T47D (cell line): ENCODE measurements at regions not wholly inside any gene's neighbourhood (a gene's known extent, or its start where the extent isn't known, plus 50 kb on each side); places are given as distances from the start of the nearest gene placed in this dataset.

ENCODE experiments used
- DNase-seq, 2 experiments: peaks; one replicate each; pipeline versions ENCODE4 v3.0.0 to v3.0.0-alpha.2; 2011 to 2012; ENCODE audit warnings: low read depth in 1 of 2, low spot score in 1 of 2
- JUND ChIP-seq: IDR thresholded peaks from 2 replicates; pipeline ENCODE4 v1.6.1; 2012; ENCODE audit warnings: low read depth
- in situ Hi-C: cut with HindIII; loops from 2 replicates; pipeline ENCODE4 v1.10.0; 2016; ENCODE audit warnings: low sequenced_read_pairs, low pct_unique_long_range_greater_than_20kb

DNA sequence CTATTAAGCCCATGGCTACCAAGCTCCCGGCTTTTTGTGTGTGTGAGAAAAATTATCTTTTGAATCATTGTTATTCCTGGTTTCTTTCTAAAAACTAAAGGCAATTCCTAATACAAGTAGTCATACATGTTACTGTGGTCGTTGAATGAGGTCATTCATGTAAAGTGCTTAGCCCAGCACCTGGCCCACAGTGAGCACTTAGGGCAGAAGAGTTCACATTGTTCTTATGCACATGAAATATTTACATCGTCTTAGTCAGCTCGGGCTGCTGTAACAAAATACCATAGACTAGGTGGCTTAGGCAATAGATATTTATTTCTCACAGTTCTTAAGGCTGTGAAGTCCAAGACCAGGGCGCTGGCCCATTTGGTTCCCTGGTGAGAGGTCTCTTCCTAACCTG, 216.1 kb downstream of the SHQ1 start:
- in situ Hi-C loops: no loop called here
- no peak for DNase-seq
- TF ChIP-seq JUND: no peak

DNA sequence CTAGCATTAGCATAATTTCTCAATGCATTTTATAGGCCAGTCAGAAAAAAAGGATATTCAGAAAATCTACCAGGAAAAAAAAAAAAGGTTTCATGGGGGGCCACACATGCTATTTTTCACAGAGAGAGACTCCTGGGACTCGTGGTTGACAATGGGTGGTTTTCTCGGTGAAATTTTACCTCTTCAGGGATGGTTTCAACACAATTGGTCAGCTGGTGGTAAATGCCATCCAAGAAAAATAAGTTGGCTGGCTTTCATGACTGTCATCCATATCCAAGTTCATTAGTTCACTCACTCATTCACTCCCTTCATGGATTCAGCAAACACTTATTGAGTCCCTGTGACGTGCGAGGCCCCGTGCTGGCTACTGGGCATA, 217.3 kb downstream of the SHQ1 start:
- in situ Hi-C loops: no loop called here

DNA sequence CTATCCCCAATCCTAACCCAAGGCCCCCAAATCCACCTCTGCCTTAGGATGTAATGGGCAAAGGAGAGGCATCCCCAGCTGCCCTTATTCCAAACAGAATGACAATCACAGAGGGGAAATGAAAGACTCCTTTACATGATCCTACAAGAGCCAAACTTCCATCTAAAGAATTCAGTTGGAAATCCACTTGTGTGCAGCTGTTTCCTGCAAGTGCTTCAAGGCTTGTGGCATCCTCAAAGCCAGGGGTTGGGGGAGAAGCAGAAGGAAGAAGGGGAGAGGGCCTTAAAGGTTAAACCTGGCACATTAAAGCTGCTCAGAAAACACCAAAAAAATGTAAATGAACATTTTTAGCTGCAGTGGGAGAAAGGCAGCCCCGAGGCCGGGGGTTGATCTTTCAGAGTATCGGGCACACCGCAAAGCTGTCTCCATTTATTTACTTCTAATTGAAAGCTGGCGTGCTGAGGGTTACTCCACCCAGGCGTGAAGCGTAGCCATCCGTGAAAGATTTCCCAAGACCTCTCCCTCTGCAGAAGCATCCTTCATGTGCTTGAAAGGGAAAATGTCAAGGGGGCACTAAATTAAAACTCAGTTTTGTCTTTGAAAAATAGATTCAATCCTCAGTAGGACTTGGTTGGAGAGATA, 217.8 kb downstream of the SHQ1 start:
- in situ Hi-C loops: no loop called here
- TF ChIP-seq JUND: no peak
- no peak for DNase-seq

More for the DNA sequence above, 217.3 kb downstream of the SHQ1 start:
- no peak for DNase-seq
- TF ChIP-seq JUND: no peak

DNA sequence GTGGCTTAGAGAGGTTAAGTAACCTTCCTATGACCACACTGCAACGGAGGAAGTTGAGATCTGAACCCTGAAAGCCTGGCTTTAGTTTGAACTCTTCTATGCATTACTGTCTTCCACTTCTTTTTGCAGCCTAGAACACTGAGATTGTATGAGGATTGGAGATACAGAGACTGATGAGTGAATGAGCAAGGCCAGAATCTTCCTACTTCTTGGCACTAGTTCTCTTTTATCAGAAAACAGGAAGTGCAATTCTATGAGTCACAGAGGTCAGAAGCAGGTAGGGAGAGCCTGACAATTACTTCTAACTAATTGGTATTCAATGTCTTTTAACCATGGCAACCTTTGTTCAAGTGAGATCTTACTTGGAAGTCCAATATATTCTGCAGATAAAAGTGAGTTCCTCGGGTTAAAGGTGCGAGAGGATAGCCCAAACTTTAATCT, 219.0 kb downstream of the SHQ1 start:
- in situ Hi-C loops: no loop called here
- TF ChIP-seq JUND: no peak
- DNase-seq: no peak

DNA sequence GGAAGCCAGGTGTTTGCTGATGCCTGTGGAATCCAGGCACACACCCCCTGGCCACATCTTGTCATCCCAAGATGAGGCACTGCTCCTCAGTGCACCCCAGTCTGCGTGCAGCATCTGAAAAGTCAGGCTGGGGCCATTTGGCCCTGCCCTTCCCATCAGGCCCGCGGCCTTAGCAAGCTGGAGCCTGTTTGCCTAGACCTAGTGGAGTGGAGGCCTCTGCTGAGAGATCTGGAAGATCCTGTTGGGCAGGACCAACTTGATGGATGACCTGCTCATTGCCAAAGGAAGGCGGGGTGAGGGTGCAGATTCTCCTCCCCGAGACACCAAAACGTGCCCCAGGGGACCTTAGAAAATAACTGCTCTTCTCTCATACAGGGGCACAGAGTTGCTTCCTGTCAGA, 220.2 kb downstream of the SHQ1 start:
- in situ Hi-C loops: no loop called here

DNA sequence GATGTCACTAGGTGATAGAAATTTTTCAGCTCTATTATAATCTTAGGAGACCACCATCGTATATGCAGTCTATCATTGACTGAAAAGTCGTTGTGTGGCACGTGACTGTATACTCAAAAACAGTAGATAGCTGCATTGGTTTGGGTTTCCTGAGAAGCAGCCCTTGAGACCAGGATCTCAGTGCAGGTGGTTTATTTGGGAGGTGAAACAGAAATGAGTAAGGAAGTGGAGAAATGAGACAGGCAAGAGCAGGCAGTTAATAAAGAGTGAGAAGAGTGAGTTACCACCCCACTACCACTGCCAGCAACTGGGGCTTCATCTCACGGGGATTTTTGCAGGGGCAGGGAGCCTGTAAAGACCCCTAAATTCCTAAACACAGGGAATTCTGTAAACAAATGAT, 221.0 kb downstream of the SHQ1 start:
- no peak for TF ChIP-seq JUND
- in situ Hi-C loops: no loop called here
- DNase-seq: no peak

More for the DNA sequence above, 220.2 kb downstream of the SHQ1 start:
- peak; percentile 64 for TF ChIP-seq JUND
- DNase-seq: peak; percentile 20 to 95

DNA sequence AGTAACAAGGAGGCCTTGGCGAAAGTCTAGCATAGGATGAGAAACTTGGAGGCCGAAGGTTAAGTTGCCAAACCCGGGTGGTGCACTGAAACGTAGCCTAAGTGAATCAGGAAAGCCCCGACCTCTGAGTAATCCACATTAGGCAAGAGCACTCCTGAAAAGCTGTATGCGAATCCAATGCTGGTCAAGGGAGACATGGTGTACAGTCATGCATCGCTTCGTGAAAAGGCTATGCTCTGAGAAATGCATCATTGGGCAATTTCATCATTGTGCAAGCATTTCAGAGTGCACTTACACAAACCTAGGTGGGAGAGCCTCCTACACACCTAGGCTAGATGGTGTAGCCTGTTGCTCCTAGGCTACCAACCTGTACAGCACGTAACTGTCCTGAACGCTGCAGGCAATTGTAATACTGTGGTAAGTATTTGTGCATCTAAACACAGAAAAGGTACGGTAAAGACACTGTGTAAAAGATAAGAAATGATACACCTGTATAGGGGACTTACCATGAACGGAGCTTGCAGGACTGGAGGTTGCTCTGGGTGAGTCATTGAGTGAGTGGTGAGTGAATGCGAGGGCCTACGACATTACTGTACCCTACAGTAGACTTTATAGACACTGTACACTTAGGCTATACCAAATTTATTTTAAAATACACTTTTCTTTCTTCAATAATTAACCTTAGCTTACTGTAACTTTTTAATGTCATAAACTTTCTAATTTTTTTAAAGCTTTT, 222.5 kb downstream of the SHQ1 start:
- no peak for DNase-seq
- in situ Hi-C loops: no loop called here
- no peak for TF ChIP-seq JUND

DNA sequence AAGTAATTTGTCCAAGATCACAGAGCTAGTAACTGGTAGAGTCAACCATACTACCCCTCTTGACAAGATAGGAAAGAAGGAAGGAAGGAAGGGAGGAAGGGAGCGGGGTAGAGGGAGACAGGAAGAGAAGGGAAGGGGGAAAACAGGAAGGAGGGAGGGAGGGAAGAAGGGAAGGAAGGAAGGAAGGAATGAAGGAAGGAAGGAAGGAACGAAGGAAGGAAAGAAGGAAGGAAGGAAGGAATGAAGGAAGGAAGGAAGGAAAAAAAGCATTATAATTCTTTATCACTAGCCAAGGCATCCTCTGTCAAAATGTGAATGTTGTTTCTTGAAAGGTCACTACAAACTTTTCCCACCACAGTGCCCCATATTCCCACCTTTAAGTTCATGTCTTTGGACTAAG, 223.6 kb downstream of the SHQ1 start:
- in situ Hi-C loops: no loop called here
- no peak for DNase-seq
- no peak for TF ChIP-seq JUND

DNA sequence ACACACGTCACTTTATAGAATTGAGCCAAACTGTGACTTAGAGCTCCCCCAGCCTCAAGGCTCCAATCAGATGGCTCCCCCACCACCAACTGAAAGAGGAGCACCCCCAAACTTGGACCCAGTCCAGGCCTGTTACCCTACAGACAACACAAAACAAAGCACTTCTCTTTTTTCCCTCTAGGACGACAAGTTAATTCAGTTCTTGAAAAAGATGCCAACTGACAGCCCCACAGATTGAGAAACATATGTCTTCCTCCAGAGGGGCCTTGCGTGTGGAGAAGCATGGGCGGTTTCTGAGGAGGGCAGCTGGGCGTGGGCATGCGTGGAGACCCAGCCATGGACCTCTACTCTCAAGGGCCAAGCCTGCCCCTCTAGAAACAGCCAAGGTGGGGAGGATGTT, 229.5 kb downstream of the SHQ1 start:
- TF ChIP-seq JUND: no peak
- in situ Hi-C loops: no loop called here
- no peak for DNase-seq

DNA sequence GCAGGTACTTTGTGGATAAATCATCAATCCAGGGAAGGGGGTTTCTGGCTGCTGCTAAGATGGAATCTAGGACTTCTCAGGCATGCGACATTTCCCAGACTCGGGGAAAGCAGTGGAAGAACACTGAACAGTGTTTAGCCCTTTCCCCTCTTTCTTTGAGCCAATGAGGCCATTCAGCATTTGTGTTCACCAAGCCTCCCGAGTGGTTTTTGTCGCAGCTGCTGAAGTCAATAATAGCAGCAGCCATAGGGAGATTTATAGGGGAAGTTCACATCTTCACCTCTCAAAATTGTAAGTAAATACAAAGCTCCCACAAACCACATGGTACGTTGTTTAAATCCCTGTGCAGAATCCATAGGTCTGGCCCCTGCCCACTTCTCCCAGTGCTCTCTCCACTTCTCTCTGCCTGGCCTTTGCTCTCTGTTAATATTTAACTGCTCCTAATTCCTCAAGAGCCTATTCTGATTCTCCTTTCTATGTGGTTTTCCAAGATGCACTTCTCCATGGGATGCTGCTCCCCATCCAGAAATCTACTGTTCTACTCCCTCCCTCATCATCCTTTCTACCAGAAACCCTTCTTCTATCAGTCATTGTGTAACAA, 230.7 kb downstream of the SHQ1 start:
- in situ Hi-C loops: no loop called here
- TF ChIP-seq JUND: no peak

DNA sequence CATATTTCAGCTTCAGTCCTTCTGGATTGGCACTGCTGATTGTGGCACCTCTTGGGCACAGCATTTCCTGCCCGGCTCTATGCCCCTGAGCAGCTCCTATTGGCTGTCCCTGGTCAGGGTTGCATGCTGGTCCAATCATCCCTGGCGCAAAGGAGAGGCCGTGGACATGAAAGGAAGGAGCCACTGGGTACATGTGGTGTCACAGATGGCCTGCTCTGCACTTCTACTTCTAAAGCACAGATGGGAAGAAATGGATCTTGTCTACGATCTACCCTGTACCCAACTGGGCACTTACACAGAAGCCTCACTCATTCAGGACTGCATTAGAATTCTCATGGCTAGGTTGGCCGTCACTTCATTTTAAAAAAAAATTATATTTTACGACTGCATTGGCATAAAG, 232.5 kb downstream of the SHQ1 start:
- no peak for DNase-seq
- in situ Hi-C loops: no loop called here
- no peak for TF ChIP-seq JUND

More for the DNA sequence above, 230.7 kb downstream of the SHQ1 start:
- no peak for DNase-seq

DNA sequence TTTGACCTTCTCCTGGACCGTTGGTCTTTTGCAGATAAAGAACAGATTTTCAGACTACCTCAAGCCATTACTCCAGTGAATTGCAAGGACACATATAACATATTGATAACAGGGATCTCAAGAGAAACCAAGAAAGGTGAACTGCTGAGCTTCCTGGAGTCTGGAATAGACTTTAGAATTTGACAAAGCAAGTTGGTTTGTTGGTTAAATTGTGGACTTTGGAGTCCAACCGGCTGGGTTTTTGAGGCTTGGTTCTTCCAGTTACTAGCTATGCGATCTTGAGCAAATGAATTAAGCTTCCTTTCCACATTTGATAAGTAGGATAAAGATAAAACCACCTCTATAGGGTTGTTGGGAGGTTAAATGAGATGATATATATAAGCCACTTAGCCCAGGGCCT, 233.1 kb downstream of the SHQ1 start:
- no peak for TF ChIP-seq JUND
- in situ Hi-C loops: no loop called here
- no peak for DNase-seq

DNA sequence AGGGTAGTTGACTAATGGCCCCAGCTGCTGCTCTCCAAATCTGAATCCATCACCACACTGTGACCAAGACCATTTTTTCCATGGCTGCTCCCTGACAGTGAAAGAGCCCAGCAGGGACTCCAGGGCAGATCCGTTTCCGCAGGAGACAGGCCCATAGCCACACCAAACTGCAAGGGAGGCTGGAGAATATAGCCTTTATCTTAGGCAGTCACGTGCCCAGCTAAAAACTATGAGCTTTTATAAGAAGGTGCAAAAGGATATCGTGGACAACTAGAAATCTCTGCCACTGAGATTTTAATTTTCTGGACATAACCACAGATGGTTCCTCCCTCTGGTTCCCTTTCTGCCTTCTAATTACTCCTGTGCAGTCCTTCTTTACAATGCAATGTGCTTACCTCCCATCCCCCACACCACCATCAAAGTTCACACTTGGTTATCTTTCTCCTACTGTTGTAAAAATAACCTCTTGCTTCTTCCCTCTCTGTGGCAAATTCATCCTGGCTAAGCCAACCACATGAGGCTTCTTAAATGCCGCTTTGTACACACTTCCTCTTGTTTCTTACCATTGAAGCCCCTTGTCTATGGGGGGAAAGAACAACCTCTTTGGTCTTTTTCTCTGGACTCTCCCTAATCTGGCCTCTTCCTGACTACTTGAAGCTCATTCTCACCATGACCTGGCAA, 233.7 kb downstream of the SHQ1 start:
- no peak for DNase-seq
- no peak for TF ChIP-seq JUND

More for the DNA sequence above, 233.7 kb downstream of the SHQ1 start:
- in situ Hi-C loops: no loop called here
